Calu3 (cell line): ENCODE measurements at regions not wholly inside any gene's neighbourhood (a gene's known extent, or its start where the extent isn't known, plus 50 kb on each side); places are given as distances from the start of the nearest gene placed in this dataset.

ENCODE experiments used
- BruUV-seq: library from RNA; stranded (reverse); fragments of 400-500 nt; replicated peaks from 2 replicates; lab custom pipeline; 2021; lab: Mats Ljungman, UMichigan
- CTCF ChIA-PET: fragments of 300-600 bp; sonication (Branson Sonifier 250); formaldehyde crosslinking; loops from one replicate; lab custom pipeline; 2022; ENCODE audit warnings: antibody characterized with exemption; lab: Charles Lee
- DNase-seq: peaks from one replicate; pipeline ENCODE4 v3.0.0; 2022
- H3K27ac Mint-ChIP-seq: one replicate; pipeline ENCODE4 v1.8.0; 2022; ENCODE audit warnings: mixed read lengths; ENCODE audit not compliant: unreplicated experiment
- H3K27me3 Mint-ChIP-seq: one replicate; pipeline ENCODE4 v1.8.0; 2022; ENCODE audit warnings: mixed read lengths; ENCODE audit not compliant: unreplicated experiment
- H3K36me3 Mint-ChIP-seq: one replicate; pipeline ENCODE4 v1.8.0; 2022; ENCODE audit warnings: mild to moderate bottlenecking, moderate library complexity, mixed read lengths; ENCODE audit not compliant: insufficient read depth, unreplicated experiment
- H3K4me1 Mint-ChIP-seq: one replicate; pipeline ENCODE4 v1.8.0; 2022; ENCODE audit warnings: mild to moderate bottlenecking, low read depth, mixed read lengths; ENCODE audit not compliant: unreplicated experiment
- H3K4me3 Mint-ChIP-seq: one replicate; pipeline ENCODE4 v1.8.0; 2022; ENCODE audit warnings: mild to moderate bottlenecking, low read depth, moderate library complexity, mixed read lengths; ENCODE audit not compliant: unreplicated experiment
- H3K9me3 Mint-ChIP-seq: one replicate; pipeline ENCODE4 v1.8.0; 2022; ENCODE audit warnings: low read depth, mixed read lengths; ENCODE audit not compliant: unreplicated experiment
- CTCF ChIP-seq: fragments of 200-600 bp; IDR thresholded peaks from one replicate; pipeline ENCODE4 v1.8.0; 2022; ENCODE audit warnings: antibody characterized with exemption; ENCODE audit not compliant: unreplicated experiment
- intact Hi-C: fragments of 100-400 bp; cut with micrococcal nuclease; formaldehyde crosslinking; loops from one replicate; pipeline ENCODE4 v1.10.0; 2022; ENCODE audit not compliant: unreplicated experiment

- Mint-ChIP-seq H3K4me3 (no peak overlapping the region), H3K4me1 (no peaks in the 10 kb centered on the region), H3K9me3 (no peaks in the 10 kb centered on the region), H3K27ac (no peak overlapping the region), H3K36me3 (no peaks in the 10 kb centered on the region), H3K27me3 (no peaks in the 10 kb centered on the region)
- no peak for TF ChIP-seq CTCF
- CTCF ChIA-PET = no interaction called here
- no TSS peak for BruUV-seq
- intact Hi-C loops = no loop called here
- DNase-seq = no peak
Observed at GRCh38 chr9:101877439-101877838, 139.0 kb upstream of the GRIN3A start.

- Mint-ChIP-seq H3K9me3 (peaks cover 3% of the 10 kb centered on the region), H3K4me3 (no peak overlapping the region), H3K27ac (no peak overlapping the region), H3K36me3 (no peaks in the 10 kb centered on the region), H3K27me3 (no peaks in the 10 kb centered on the region), H3K4me1 (no peaks in the 10 kb centered on the region)
- DNase-seq = no peak
- intact Hi-C loops = no loop called here
- no peak for TF ChIP-seq CTCF
- CTCF ChIA-PET = no interaction called here
- no TSS peak for BruUV-seq
Observed at GRCh38 chr9:101861472-101861871, 123.0 kb upstream of the GRIN3A start.

DNA sequence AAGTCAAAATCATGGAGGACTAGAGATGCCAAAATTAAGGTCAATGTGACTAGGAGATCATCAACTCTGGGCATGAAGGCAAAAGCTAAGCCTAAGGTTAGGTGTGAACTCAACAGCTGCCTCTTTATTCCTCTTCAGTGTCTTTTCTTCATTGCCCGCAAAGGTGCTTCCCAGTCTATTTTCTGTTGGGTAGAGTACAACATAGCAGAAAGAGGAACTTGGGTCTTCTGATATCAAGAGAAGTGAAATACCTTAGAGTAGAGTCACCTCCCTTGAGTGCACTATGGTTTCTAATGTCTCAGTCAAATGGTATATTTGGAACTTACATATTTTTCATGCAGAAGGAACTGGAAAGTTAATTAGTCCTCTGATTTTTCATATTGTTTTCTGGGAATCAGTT is 122.5 kb upstream of the GRIN3A start:
- CTCF ChIA-PET = interaction anchor here (0.6 kb wide), 1 partner anchor 30 kb away, joined by 3 read pairs; no protein-coding TSS in a partner anchor
- intact Hi-C loops = no loop called here
- H3K27ac Mint-ChIP-seq = no peak overlapping the region
- H3K4me3 Mint-ChIP-seq = no peak overlapping the region
- no TSS peak for BruUV-seq
- DNase-seq = no peak
- H3K9me3 Mint-ChIP-seq = peaks cover 3% of the 10 kb centered on the region
- TF ChIP-seq CTCF = no peak
- H3K27me3 Mint-ChIP-seq = no peaks in the 10 kb centered on the region
- H3K4me1 Mint-ChIP-seq = no peaks in the 10 kb centered on the region
- H3K36me3 Mint-ChIP-seq = no peaks in the 10 kb centered on the region

DNA sequence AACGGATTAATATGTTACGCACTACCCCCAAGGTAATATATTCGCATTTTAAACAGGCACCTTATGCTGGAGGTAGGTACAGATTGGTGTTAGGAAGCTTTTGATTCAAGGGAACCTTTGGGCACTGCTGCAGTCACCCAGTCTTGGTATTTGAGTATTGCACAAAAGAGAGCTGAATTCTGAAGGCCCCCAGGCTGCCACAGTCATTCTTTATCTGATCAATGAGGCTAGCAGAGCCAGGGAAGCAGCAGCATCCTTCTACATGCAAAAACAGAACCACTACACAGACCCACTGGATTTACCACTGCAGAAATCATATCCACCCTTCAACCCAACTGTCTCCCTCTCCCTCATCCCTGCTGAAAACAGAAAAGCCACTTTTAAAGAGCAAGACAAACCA is 121.2 kb upstream of the GRIN3A start:
- Mint-ChIP-seq H3K4me3 (no peak overlapping the region), H3K4me1 (no peaks in the 10 kb centered on the region), H3K9me3 (no peaks in the 10 kb centered on the region), H3K27me3 (no peaks in the 10 kb centered on the region), H3K36me3 (no peaks in the 10 kb centered on the region), H3K27ac (no peak overlapping the region)
- TF ChIP-seq CTCF = no peak
- CTCF ChIA-PET = no interaction called here
- no TSS peak for BruUV-seq
- intact Hi-C loops = no loop called here
- DNase-seq = no peak
